Smooth muscle cell (in vitro differentiated cells): ENCODE measurements at regions not wholly inside any gene's neighbourhood (a gene's known extent, or its start where the extent isn't known, plus 50 kb on each side); places are given as distances from the start of the nearest gene placed in this dataset.

ENCODE experiments used
- DNase-seq: peaks from one replicate; lab custom pipeline; 2025; ENCODE audit not compliant: unreplicated experiment; lab: John Stamatoyannopoulos, UW
- H2AFZ ChIP-seq: fragments of 200-600 bp; sonication (generic); 2 replicates; pipeline ENCODE4 v1.6.0; 2016; ENCODE audit warnings: antibody characterized with exemption, low read depth, mild to moderate bottlenecking
- H3F3A ChIP-seq: fragments of 200-600 bp; sonication (generic); 2 replicates; pipeline ENCODE4 v1.6.0; 2017; ENCODE audit warnings: antibody characterized with exemption, low read depth
- H3K27ac ChIP-seq: fragments of 200-600 bp; sonication (generic); 2 replicates; pipeline ENCODE4 v1.5.1; 2016; ENCODE audit warnings: low read depth, mild to moderate bottlenecking
- H3K27me3 ChIP-seq: fragments of 200-600 bp; sonication (generic); 2 replicates; pipeline ENCODE4 v1.6.1; 2016; ENCODE audit warnings: low read depth, mild to moderate bottlenecking
- H3K36me3 ChIP-seq: fragments of 200-600 bp; sonication (generic); 2 replicates; pipeline ENCODE4 v1.5.1; 2016; ENCODE audit warnings: low read depth
- H3K4me1 ChIP-seq: fragments of 200-600 bp; sonication (generic); 2 replicates; pipeline ENCODE4 v1.5.1; 2016; ENCODE audit warnings: low read depth
- H3K4me2 ChIP-seq: fragments of 200-600 bp; sonication (generic); 2 replicates; pipeline ENCODE4 v1.6.0; 2016; ENCODE audit warnings: mild to moderate bottlenecking
- H3K4me3 ChIP-seq: fragments of 200-600 bp; sonication (generic); 2 replicates; pipeline ENCODE4 v1.5.1; 2016; ENCODE audit warnings: mild to moderate bottlenecking
- H3K79me2 ChIP-seq: fragments of 200-600 bp; sonication (generic); 2 replicates; pipeline ENCODE4 v1.6.0; 2016; ENCODE audit warnings: low read depth, mild to moderate bottlenecking
- H3K9ac ChIP-seq: fragments of 200-600 bp; sonication (generic); 2 replicates; pipeline ENCODE4 v1.6.0; 2016; ENCODE audit warnings: low read depth
- H3K9me3 ChIP-seq: fragments of 200-600 bp; sonication (generic); replicated peaks from 2 replicates; pipeline ENCODE4 v1.5.1; 2016; ENCODE audit warnings: low read depth
- H4K20me1 ChIP-seq: fragments of 200-600 bp; sonication (generic); 2 replicates; pipeline ENCODE4 v1.6.0; 2016; ENCODE audit warnings: low read depth
- CTCF ChIP-seq: fragments of 200-600 bp; sonication (generic); IDR thresholded peaks from 2 replicates; pipeline ENCODE4 v1.5.1; 2017; ENCODE audit warnings: borderline replicate concordance, mild to moderate bottlenecking, antibody characterized with exemption; ENCODE audit not compliant: insufficient read depth, poor library complexity, severe bottlenecking
- WGBS: methylation state at CpG from one replicate; pipeline ENCODE4 v1.1.7; 2016; ENCODE audit warnings: low lambda C conversion rate; 5-methylcytosine and 5-hydroxymethylcytosine counted together

GRCh38 chr1:232303222-232303620, 326.7 kb downstream of the SIPA1L2 start:
- WGBS, result 87% methylated on average over 5 of the region's 5 CpGs
- H3K9ac ChIP-seq, result no peak overlapping the region
- no peaks in the 10 kb centered on the region for H3K9me3 ChIP-seq
- no peak for TF ChIP-seq CTCF
- no peaks in the 10 kb centered on the region for H3K4me1 ChIP-seq
- H3F3A ChIP-seq, result no peaks in the 10 kb centered on the region
- no peak overlapping the region for H3K27ac ChIP-seq
- no peak overlapping the region for H2AFZ ChIP-seq
- H3K4me2 ChIP-seq, result no peak overlapping the region
- H3K36me3 ChIP-seq, result no peaks in the 10 kb centered on the region
- no peaks in the 10 kb centered on the region for H3K27me3 ChIP-seq
- H3K79me2 ChIP-seq, result no peaks in the 10 kb centered on the region
- no peak for DNase-seq
- no peaks in the 10 kb centered on the region for H4K20me1 ChIP-seq
- H3K4me3 ChIP-seq, result no peak overlapping the region

DNA sequence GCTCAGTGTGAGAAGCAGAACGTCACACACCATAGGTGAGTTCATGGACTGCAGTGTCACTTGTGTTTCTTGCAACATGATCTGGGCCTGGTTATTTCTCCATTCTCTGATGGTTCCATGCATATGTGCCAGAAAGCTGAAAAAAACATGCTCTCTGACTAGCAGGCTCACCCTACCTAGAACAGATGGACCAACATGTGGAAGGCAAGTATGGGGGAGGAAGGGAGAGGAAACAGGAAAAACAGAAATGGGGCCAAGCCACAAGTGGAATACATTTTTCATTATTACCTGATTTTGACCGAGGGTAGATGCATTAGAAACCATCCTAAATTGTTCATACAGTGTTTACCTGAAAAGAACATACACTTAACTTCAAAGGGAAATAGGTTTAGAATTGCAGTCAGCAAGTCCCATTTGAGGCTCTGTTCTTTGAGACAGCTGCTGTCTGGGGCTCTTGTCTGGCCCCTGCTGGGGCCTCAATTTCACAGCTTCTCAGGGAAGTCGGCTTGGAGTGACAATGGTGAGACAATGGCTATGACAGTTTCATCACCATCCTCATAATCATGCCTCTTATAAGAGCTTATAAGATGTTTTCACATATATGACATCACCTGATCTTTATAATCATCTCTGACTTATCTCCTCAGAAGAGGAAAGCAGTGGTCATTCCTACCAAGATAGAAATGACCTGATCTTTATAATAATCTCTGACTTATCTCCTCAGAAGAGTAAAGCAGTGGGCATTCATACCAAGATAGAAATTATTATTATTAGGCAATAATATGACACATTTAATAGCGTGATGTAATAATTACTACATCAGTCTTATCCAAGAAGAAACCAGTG, 327.3 kb downstream of the SIPA1L2 start:
- H3F3A ChIP-seq, result no peaks in the 10 kb centered on the region
- H3K27me3 ChIP-seq, result no peaks in the 10 kb centered on the region
- DNase-seq, result no peak
- TF ChIP-seq CTCF, result no peak
- H3K4me3 ChIP-seq, result no peak overlapping the region
- H2AFZ ChIP-seq, result no peak overlapping the region
- H3K9me3 ChIP-seq, result no peaks in the 10 kb centered on the region
- no peak overlapping the region for H3K27ac ChIP-seq
- no peak overlapping the region for H3K9ac ChIP-seq
- no peaks in the 10 kb centered on the region for H3K79me2 ChIP-seq
- WGBS, result 74% methylated on average over 4 of the region's 4 CpGs
- no peak overlapping the region for H3K4me2 ChIP-seq
- H4K20me1 ChIP-seq, result no peaks in the 10 kb centered on the region
- no peaks in the 10 kb centered on the region for H3K36me3 ChIP-seq
- H3K4me1 ChIP-seq, result no peaks in the 10 kb centered on the region

- 93% methylated on average over 8 of the region's 8 CpGs for whole genome bisulfite sequencing
Observed at GRCh38 chr1:232301246-232301645, 328.7 kb downstream of the SIPA1L2 start.

More at GRCh38 chr1:232301246-232301645, 328.7 kb downstream of the SIPA1L2 start:
- H3K4me2 ChIP-seq, result no peak overlapping the region
- no peaks in the 10 kb centered on the region for H3K36me3 ChIP-seq
- H2AFZ ChIP-seq, result no peak overlapping the region
- H3K9ac ChIP-seq, result no peak overlapping the region
- no peaks in the 10 kb centered on the region for H3K79me2 ChIP-seq
- H3K4me3 ChIP-seq, result no peak overlapping the region
- DNase-seq, result no peak
- no peak for TF ChIP-seq CTCF
- H3F3A ChIP-seq, result no peaks in the 10 kb centered on the region
- H3K27ac ChIP-seq, result no peak overlapping the region
- no peaks in the 10 kb centered on the region for H3K4me1 ChIP-seq
- no peaks in the 10 kb centered on the region for H3K27me3 ChIP-seq
- no peaks in the 10 kb centered on the region for H4K20me1 ChIP-seq
- no peaks in the 10 kb centered on the region for H3K9me3 ChIP-seq
